ENCODE measurements at regions not wholly inside any gene's neighbourhood (a gene's known extent, or its start where the extent isn't known, plus 50 kb on each side); places are given as distances from the start of the nearest gene placed in this dataset.

- Histone ChIP-seq H3K27ac (ENCODE audit: insufficient read depth in 1 of 2, low read depth in 1 of 2, low read length in 2 of 2, poor library complexity in 1 of 2, severe bottlenecking in 2 of 2) (no peak overlapping the region), H3K4me3 (ENCODE audit: control insufficient read depth in 1 of 7, extremely low read depth in 1 of 7, insufficient read depth in 4 of 7, low read depth in 2 of 7, low read length in 6 of 7) (no peak overlapping the region), H3K9me3 (ENCODE audit: control extremely low read depth in 1 of 5, control insufficient read depth in 4 of 5, insufficient read depth in 2 of 5, low read depth in 1 of 5, low read length in 4 of 5) (peaks cover 0 to 6% (median 3%) of the 10 kb centered on the region in 5 experiments), H3K27me3 (replicated peaks in 2 of 5; ENCODE audit: control insufficient read depth in 4 of 5, insufficient read depth in 5 of 5, low read length in 4 of 5) (peaks cover 0 to 2% (median 0%) of the 10 kb centered on the region in 5 experiments), H3K36me3 (ENCODE audit: control insufficient read depth in 4 of 4, insufficient read depth in 4 of 4, low read length in 3 of 4) (no peaks in the 10 kb centered on the region), H3K4me1 (ENCODE audit: control extremely low read depth in 1 of 4, control insufficient read depth in 4 of 4, insufficient read depth in 4 of 4, low read length in 3 of 4) (no peaks in the 10 kb centered on the region)
- ChIA-PET POLR2A (no interaction called here), CTCF (no interaction called here)
- 100% methylated on average over 1 of the region's 2 CpGs for WGBS (ENCODE audit: insufficient coverage)
- peak; percentile 0 to 48 (median 10) for DNase-seq
These were observed 192.3 kb downstream of the NUAK1 start for GRCh38 chr12:105946493-105946901.

DNA sequence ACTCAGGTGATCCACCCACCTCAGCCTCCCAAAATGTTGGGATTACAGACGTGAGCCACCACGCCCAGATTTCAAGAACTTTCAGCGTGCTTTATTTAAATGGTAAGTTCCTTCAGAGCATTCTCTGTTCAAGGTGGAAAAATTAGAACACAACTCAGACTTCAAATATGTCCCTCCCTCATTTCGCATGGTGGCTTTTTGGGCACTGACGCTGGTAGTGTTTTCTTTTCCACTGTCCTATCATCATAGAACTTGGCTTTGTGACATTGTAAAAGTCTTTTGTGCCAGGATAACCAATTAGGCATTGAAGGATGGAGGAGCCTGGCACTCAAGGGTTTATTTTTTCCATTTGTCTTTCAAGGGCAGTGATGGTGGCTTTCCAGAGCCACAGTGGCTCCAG lies 190.8 kb downstream of the NUAK1 start:
- H3K4me1 ChIP-seq (ENCODE audit: control extremely low read depth in 1 of 4, control insufficient read depth in 4 of 4, insufficient read depth in 4 of 4, low read length in 3 of 4) = no peaks in the 10 kb centered on the region
- no peak overlapping the region for H3K4me3 ChIP-seq (ENCODE audit: control insufficient read depth in 1 of 7, extremely low read depth in 1 of 7, insufficient read depth in 4 of 7, low read depth in 2 of 7, low read length in 6 of 7)
- no peak overlapping the region for H3K27ac ChIP-seq (ENCODE audit: insufficient read depth in 1 of 2, low read depth in 1 of 2, low read length in 2 of 2, poor library complexity in 1 of 2, severe bottlenecking in 2 of 2)
- DNase-seq = no peak
- ChIA-PET CTCF (no interaction called here), POLR2A (no interaction called here)
- peaks cover 0 to 2% (median 0%) of the 10 kb centered on the region in 5 experiments for H3K27me3 ChIP-seq (replicated peaks in 2 of 5; ENCODE audit: control insufficient read depth in 4 of 5, insufficient read depth in 5 of 5, low read length in 4 of 5)
- peaks cover 0 to 6% (median 3%) of the 10 kb centered on the region in 5 experiments for H3K9me3 ChIP-seq (ENCODE audit: control extremely low read depth in 1 of 5, control insufficient read depth in 4 of 5, insufficient read depth in 2 of 5, low read depth in 1 of 5, low read length in 4 of 5)
- H3K36me3 ChIP-seq (ENCODE audit: control insufficient read depth in 4 of 4, insufficient read depth in 4 of 4, low read length in 3 of 4) = no peaks in the 10 kb centered on the region
- 88% methylated on average over 4 of the region's 5 CpGs for WGBS (ENCODE audit: insufficient coverage)

DNA sequence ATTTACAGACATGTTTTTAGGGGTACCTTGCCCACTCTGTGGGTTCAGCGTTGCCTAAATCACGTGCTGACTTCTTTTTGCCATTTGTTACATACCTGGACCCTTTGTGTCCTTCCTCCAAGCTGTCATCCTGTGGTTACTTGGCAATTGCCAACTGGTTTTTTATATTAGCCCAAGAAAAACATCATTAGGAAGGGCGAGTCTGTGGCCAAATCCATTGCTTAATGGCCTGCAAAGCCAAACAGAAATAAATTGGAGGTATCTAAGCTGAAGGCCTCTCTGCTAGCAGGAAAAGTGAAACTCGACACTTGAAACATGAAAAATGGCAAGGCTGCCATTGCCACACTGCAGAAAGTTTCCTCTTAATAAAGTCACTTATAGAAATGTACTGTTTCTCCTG lies 190.4 kb downstream of the NUAK1 start:
- 87% methylated on average over 3 of the region's 4 CpGs for WGBS (ENCODE audit: insufficient coverage)
- Histone ChIP-seq H3K4me1 (ENCODE audit: control extremely low read depth in 1 of 4, control insufficient read depth in 4 of 4, insufficient read depth in 4 of 4, low read length in 3 of 4) (no peaks in the 10 kb centered on the region), H3K4me3 (ENCODE audit: control insufficient read depth in 1 of 7, extremely low read depth in 1 of 7, insufficient read depth in 4 of 7, low read depth in 2 of 7, low read length in 6 of 7) (no peak overlapping the region), H3K27me3 (replicated peaks in 2 of 5; ENCODE audit: control insufficient read depth in 4 of 5, insufficient read depth in 5 of 5, low read length in 4 of 5) (peaks cover 0 to 2% (median 0%) of the 10 kb centered on the region in 5 experiments), H3K9me3 (ENCODE audit: control extremely low read depth in 1 of 5, control insufficient read depth in 4 of 5, insufficient read depth in 2 of 5, low read depth in 1 of 5, low read length in 4 of 5) (peaks cover 0 to 6% (median 2%) of the 10 kb centered on the region in 5 experiments), H3K36me3 (ENCODE audit: control insufficient read depth in 4 of 4, insufficient read depth in 4 of 4, low read length in 3 of 4) (no peaks in the 10 kb centered on the region), H3K27ac (ENCODE audit: insufficient read depth in 1 of 2, low read depth in 1 of 2, low read length in 2 of 2, poor library complexity in 1 of 2, severe bottlenecking in 2 of 2) (no peak overlapping the region)
- CTCF ChIA-PET = no interaction called here
- DNase-seq = no peak
- POLR2A ChIA-PET = no interaction called here

- Histone ChIP-seq H3K27me3 (replicated peaks in 2 of 5; ENCODE audit: control insufficient read depth in 4 of 5, insufficient read depth in 5 of 5, low read length in 4 of 5) (peaks cover 0 to under 1% (median 0%) of the 10 kb centered on the region in 5 experiments), H3K27ac (ENCODE audit: insufficient read depth in 1 of 2, low read depth in 1 of 2, low read length in 2 of 2, poor library complexity in 1 of 2, severe bottlenecking in 2 of 2) (no peak overlapping the region), H3K4me3 (ENCODE audit: control insufficient read depth in 1 of 7, extremely low read depth in 1 of 7, insufficient read depth in 4 of 7, low read depth in 2 of 7, low read length in 6 of 7) (no peak overlapping the region), H3K4me1 (ENCODE audit: control extremely low read depth in 1 of 4, control insufficient read depth in 4 of 4, insufficient read depth in 4 of 4, low read length in 3 of 4) (no peaks in the 10 kb centered on the region), H3K9me3 (ENCODE audit: control extremely low read depth in 1 of 5, control insufficient read depth in 4 of 5, insufficient read depth in 2 of 5, low read depth in 1 of 5, low read length in 4 of 5) (peaks cover 0 to 4% (median 0%) of the 10 kb centered on the region in 5 experiments), H3K36me3 (ENCODE audit: control insufficient read depth in 4 of 4, insufficient read depth in 4 of 4, low read length in 3 of 4) (no peaks in the 10 kb centered on the region)
- POLR2A ChIA-PET = no interaction called here
- DNase-seq = no peak
- CTCF ChIA-PET = no interaction called here
These were observed 189.4 kb downstream of the NUAK1 start for GRCh38 chr12:105949391-105949790.

DNA sequence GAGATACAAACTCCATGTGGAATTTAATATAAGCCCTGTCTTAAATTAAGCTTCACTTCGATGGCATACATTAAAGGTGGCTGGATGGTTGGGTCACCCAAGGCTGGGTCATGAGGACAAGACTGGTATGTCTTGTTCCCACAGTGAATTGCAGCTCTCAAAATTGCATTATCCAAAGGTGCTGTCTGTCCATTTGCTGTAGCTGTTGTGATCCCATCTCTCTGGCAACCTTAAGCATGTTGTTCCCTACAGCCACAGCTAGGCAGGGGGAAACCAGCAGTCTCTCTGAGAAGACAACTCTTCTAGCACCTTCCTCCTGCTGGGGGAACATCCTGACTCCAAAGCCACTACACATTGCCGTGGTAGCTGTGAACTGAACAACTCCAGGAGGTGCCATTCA lies 187.0 kb downstream of the NUAK1 start:
- CTCF ChIA-PET = no interaction called here
- H3K4me3 ChIP-seq (ENCODE audit: control insufficient read depth in 1 of 7, extremely low read depth in 1 of 7, insufficient read depth in 4 of 7, low read depth in 2 of 7, low read length in 6 of 7) = no peak overlapping the region
- H3K4me1 ChIP-seq (ENCODE audit: control extremely low read depth in 1 of 4, control insufficient read depth in 4 of 4, insufficient read depth in 4 of 4, low read length in 3 of 4) = no peaks in the 10 kb centered on the region
- H3K27ac ChIP-seq (ENCODE audit: insufficient read depth in 1 of 2, low read depth in 1 of 2, low read length in 2 of 2, poor library complexity in 1 of 2, severe bottlenecking in 2 of 2) = no peak overlapping the region
- DNase-seq = no peak
- H3K36me3 ChIP-seq (ENCODE audit: control insufficient read depth in 4 of 4, insufficient read depth in 4 of 4, low read length in 3 of 4) = no peaks in the 10 kb centered on the region
- H3K9me3 ChIP-seq (ENCODE audit: control extremely low read depth in 1 of 5, control insufficient read depth in 4 of 5, insufficient read depth in 2 of 5, low read depth in 1 of 5, low read length in 4 of 5) = peaks cover 0 to 4% (median 0%) of the 10 kb centered on the region in 5 experiments
- 71% methylated on average over 2 of the region's 2 CpGs for WGBS (ENCODE audit: insufficient coverage)
- H3K27me3 ChIP-seq (replicated peaks in 2 of 5; ENCODE audit: control insufficient read depth in 4 of 5, insufficient read depth in 5 of 5, low read length in 4 of 5) = peaks cover 0 to 2% (median 0%) of the 10 kb centered on the region in 5 experiments
- POLR2A ChIA-PET = no interaction called here

DNA sequence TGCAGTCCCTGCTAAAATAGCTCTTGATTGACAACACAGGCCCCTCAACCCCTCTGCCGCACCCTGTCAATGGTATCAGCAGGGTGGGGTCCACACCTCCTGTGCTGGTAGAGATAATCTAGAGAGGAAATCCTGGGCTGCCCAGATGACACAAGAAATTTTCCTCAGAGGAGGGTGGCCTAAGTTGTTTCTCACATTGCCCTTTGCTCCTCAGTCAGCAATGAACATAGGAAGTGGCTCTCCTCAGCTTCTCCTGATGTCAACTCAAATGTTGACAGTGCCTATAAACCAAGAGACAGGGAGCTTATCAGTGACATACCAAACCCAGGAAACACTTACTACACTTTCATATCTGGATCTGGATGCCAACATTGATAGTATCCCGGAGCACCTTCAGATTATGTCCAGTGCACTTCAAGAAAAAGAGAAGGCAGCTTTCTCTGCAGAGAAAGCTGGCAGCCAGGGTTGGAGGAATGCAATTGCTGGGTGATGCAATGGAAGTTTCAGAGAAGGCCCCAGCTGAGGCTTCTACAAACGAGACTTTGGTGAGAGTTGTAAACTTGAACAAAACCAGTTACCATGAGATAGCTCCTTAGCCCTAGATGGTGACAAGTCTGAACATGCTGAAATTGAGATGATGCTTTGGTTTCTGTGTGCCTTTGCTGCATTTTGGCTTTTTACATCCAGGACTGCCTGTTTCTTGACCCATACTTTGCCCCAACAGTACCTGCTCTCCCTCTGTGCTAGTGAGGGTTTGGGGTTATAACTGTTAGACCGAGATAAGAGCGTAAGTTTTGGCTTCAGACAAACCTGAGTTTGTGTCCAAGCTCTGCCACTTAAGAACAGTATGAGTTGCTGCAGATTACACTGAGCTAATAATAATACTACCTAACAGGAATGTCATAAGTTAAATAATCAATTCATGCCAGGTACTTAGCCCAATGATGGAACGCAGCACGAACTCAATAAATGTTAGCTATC lies 183.5 kb downstream of the NUAK1 start:
- peak; percentile 6 to 40 (median 25) for DNase-seq
- H3K4me3 ChIP-seq (ENCODE audit: control insufficient read depth in 1 of 7, extremely low read depth in 1 of 7, insufficient read depth in 4 of 7, low read depth in 2 of 7, low read length in 6 of 7) = no peak overlapping the region
- H3K27ac ChIP-seq (ENCODE audit: insufficient read depth in 1 of 2, low read depth in 1 of 2, low read length in 2 of 2, poor library complexity in 1 of 2, severe bottlenecking in 2 of 2) = no peak overlapping the region
- POLR2A ChIA-PET = interaction anchor here (0.5 kb wide), 1 partner anchor 31 kb away, joined by 3 read pairs; no protein-coding TSS in a partner anchor
- no peaks in the 10 kb centered on the region for H3K36me3 ChIP-seq (ENCODE audit: control insufficient read depth in 4 of 4, insufficient read depth in 4 of 4, low read length in 3 of 4)
- peaks cover 0 to 2% (median 0%) of the 10 kb centered on the region in 5 experiments for H3K27me3 ChIP-seq (replicated peaks in 2 of 5; ENCODE audit: control insufficient read depth in 4 of 5, insufficient read depth in 5 of 5, low read length in 4 of 5)
- no peaks in the 10 kb centered on the region for H3K9me3 ChIP-seq (ENCODE audit: control extremely low read depth in 1 of 5, control insufficient read depth in 4 of 5, insufficient read depth in 2 of 5, low read depth in 1 of 5, low read length in 4 of 5)
- 15% methylated on average over 1 of the region's 7 CpGs for WGBS (ENCODE audit: insufficient coverage)
- H3K4me1 ChIP-seq (ENCODE audit: control extremely low read depth in 1 of 4, control insufficient read depth in 4 of 4, insufficient read depth in 4 of 4, low read length in 3 of 4) = no peaks in the 10 kb centered on the region
- CTCF ChIA-PET = no interaction called here

- no peak for DNase-seq
- H3K27ac ChIP-seq (ENCODE audit: insufficient read depth in 1 of 2, low read depth in 1 of 2, low read length in 2 of 2, poor library complexity in 1 of 2, severe bottlenecking in 2 of 2) = no peak overlapping the region
- H3K4me1 ChIP-seq (ENCODE audit: control extremely low read depth in 1 of 4, control insufficient read depth in 4 of 4, insufficient read depth in 4 of 4, low read length in 3 of 4) = no peaks in the 10 kb centered on the region
- H3K4me3 ChIP-seq (ENCODE audit: control insufficient read depth in 1 of 7, extremely low read depth in 1 of 7, insufficient read depth in 4 of 7, low read depth in 2 of 7, low read length in 6 of 7) = no peak overlapping the region
- no peaks in the 10 kb centered on the region for H3K9me3 ChIP-seq (ENCODE audit: control extremely low read depth in 1 of 5, control insufficient read depth in 4 of 5, insufficient read depth in 2 of 5, low read depth in 1 of 5, low read length in 4 of 5)
- CTCF ChIA-PET = no interaction called here
- H3K27me3 ChIP-seq (replicated peaks in 2 of 5; ENCODE audit: control insufficient read depth in 4 of 5, insufficient read depth in 5 of 5, low read length in 4 of 5) = peaks cover 0 to 2% (median 0%) of the 10 kb centered on the region in 5 experiments
- POLR2A ChIA-PET = no interaction called here
- no peaks in the 10 kb centered on the region for H3K36me3 ChIP-seq (ENCODE audit: control insufficient read depth in 4 of 4, insufficient read depth in 4 of 4, low read length in 3 of 4)
- WGBS (ENCODE audit: insufficient coverage) = 88% methylated on average over 1 of the region's 2 CpGs
These were observed 182.8 kb downstream of the NUAK1 start for GRCh38 chr12:105955976-105956375.
